ENCODE measurements at regions not wholly inside any gene's neighbourhood (a gene's known extent, or its start where the extent isn't known, plus 50 kb on each side); places are given as distances from the start of the nearest gene placed in this dataset.

DNA sequence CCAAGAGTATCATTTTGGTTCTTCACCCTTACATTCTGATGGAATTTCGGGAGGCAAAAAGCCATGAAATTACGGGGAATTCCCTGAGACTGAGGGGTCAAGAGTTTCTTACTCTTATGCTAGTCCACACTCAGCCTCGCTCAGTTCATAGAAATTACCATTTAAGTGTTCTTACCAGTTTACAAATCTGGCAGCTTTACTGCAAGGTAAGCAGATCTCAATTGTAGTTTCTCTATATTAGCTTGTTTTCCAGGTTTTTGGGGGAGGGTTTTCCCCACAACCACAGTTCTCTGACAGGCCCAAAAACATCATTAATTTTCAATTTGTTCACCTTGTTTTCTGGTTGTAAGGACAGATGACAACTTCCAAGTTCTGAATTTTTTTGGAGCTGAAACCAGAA, 1028.4 kb downstream of the FAM181B start:
- no peak for ATAC-seq
- TF ChIP-seq, protein P1, sequence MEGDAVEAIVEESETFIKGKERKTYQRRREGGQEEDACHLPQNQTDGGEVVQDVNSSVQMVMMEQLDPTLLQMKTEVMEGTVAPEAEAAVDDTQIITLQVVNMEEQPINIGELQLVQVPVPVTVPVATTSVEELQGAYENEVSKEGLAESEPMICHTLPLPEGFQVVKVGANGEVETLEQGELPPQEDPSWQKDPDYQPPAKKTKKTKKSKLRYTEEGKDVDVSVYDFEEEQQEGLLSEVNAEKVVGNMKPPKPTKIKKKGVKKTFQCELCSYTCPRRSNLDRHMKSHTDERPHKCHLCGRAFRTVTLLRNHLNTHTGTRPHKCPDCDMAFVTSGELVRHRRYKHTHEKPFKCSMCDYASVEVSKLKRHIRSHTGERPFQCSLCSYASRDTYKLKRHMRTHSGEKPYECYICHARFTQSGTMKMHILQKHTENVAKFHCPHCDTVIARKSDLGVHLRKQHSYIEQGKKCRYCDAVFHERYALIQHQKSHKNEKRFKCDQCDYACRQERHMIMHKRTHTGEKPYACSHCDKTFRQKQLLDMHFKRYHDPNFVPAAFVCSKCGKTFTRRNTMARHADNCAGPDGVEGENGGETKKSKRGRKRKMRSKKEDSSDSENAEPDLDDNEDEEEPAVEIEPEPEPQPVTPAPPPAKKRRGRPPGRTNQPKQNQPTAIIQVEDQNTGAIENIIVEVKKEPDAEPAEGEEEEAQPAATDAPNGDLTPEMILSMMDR (IDR thresholded peaks at IDR 0.05): no peak
- TF ChIP-seq POLR2A (IDR thresholded peaks at IDR 0.05): no peak
- 35 to 58% (median 46%) methylated on average over 2 to 3 of the region's 3 CpGs for WGBS, 4 donors
- H3K4me3 ChIP-seq: no peak overlapping the region
- H3K36me3 ChIP-seq: no peaks in the 10 kb centered on the region
- H3K9me3 ChIP-seq: peaks cover 0 to 24% (median 11%) of the 10 kb centered on the region in 12 donors
- H3K27me3 ChIP-seq: no peaks in the 10 kb centered on the region
- intact Hi-C loops (cut with DNase I): loop anchor here in 1 of 10 donors (10.0 kb wide), 1 partner anchor 50 kb away; no protein-coding TSS in a partner anchor
- no peak overlapping the region for H3K27ac ChIP-seq
- DNase-seq: no peak
- H3K4me1 ChIP-seq: no peaks in the 10 kb centered on the region

DNA sequence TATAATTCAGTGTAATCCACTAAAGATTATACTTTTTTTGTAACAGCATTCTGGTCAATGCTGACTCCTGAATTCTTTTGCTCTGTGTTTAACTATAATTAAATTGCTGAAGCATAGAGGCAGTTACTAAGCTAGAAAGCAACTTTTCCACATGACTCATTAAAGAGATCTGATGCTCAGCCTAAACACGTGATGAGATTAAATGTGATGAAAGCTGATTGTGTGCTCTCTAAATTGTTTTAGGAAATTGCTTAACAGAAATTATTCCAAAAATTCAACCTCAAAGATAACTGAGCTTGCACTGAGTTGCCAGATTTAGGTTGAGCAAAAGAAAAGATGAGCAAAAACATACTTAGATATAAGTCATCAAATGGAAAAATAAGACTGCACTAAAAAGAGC, 1033.6 kb downstream of the FAM181B start:
- ATAC-seq (no peak), DNase-seq (no peak)
- Histone ChIP-seq H3K4me1 (no peaks in the 10 kb centered on the region), H3K4me3 (no peak overlapping the region), H3K27ac (no peak overlapping the region), H3K27me3 (no peaks in the 10 kb centered on the region), H3K9me3 (peaks cover 0 to 72% (median 30%) of the 10 kb centered on the region in 12 donors), H3K36me3 (no peaks in the 10 kb centered on the region)
- WGBS, 4 donors: 46 to 57% (median 50%) methylated on average over 1 of the region's 1 CpG
- intact Hi-C loops (cut with DNase I): loop anchor here in 1 of 10 donors (10.0 kb wide), 1 partner anchor 45 kb away; no protein-coding TSS in a partner anchor
- TF ChIP-seq, protein P1 (IDR thresholded peaks at IDR 0.05): no peak
- no peak for TF ChIP-seq POLR2A (IDR thresholded peaks at IDR 0.05)

DNA sequence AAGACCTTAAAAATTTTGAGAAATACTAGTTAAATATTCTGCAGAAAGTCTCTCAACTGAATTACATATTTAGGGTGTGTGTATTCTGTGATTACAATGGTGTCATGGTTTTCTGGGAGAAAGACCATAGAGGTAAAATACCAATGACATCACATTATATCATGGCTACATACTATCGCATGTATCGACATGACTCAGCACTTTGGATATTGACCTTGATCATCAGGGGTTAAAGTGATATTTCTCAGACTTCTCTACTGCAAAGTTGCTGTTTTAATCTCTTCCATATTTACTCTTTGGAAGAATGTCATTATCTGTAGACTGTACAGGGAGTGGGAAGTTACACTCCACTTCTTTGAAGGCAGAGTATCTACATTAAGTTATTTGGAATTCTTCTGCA, 1046.6 kb downstream of the FAM181B start:
- WGBS, 4 donors: 91 to 97% (median 94%) methylated on average over 2 of the region's 2 CpGs
- no peak overlapping the region for H3K27ac ChIP-seq
- no peak overlapping the region for H3K4me3 ChIP-seq
- no peaks in the 10 kb centered on the region for H3K4me1 ChIP-seq
- no peaks in the 10 kb centered on the region for H3K27me3 ChIP-seq
- no peak for ATAC-seq
- no peak for DNase-seq
- intact Hi-C loops (cut with DNase I): no loop called here
- TF ChIP-seq, protein P1 (IDR thresholded peaks at IDR 0.05): no peak
- H3K9me3 ChIP-seq: peaks cover 0 to 7% (median 0%) of the 10 kb centered on the region in 12 donors
- no peaks in the 10 kb centered on the region for H3K36me3 ChIP-seq

DNA sequence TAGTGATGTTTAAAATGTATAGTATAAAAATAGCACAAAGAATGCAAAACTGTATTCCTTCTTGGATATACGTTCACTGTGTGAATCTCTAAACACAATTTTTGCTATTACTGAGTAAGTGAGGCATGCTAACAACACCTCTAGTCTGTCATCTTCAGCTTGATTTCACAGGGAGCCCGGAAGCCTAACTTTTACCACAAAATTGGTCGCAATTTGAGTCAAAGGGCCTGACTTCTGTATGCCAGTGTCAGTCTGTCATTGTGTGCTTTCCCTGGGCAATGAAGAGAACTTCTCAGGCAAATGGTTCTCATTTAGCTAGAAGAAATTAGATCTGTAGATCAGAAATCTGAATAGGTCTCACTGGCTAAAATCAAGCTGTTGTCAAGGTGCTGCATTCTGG, 1059.5 kb downstream of the FAM181B start:
- Histone ChIP-seq H3K27me3 (no peaks in the 10 kb centered on the region), H3K4me3 (no peak overlapping the region), H3K27ac (no peak overlapping the region), H3K4me1 (no peaks in the 10 kb centered on the region), H3K36me3 (no peaks in the 10 kb centered on the region), H3K9me3 (peaks cover 0 to 23% (median 0%) of the 10 kb centered on the region in 12 donors)
- TF ChIP-seq, protein P1 (IDR thresholded peaks at IDR 0.05): no peak
- no peak for TF ChIP-seq POLR2A (IDR thresholded peaks at IDR 0.05)
- WGBS, 4 donors: 59 to 76% (median 72%) methylated on average over 3 of the region's 3 CpGs
- DNase-seq (no peak), ATAC-seq (no peak)
- intact Hi-C loops (cut with DNase I): no loop called here

All from heart left ventricle (tissue), 16 donors.